Bronchial epithelial cell (primary cell): ENCODE measurements at regions not wholly inside any gene's neighbourhood (a gene's known extent, or its start where the extent isn't known, plus 50 kb on each side); places are given as distances from the start of the nearest gene placed in this dataset.

Experiments used
- DNase-seq: peaks from one replicate; pipeline ENCODE4 v3.0.0-alpha.2; 2010; ENCODE audit warnings: low read depth
- FAIRE-seq: peaks from 2 replicates; lab custom pipeline; 2011; peaks lifted over from hg19 to GRCh38; lab: Jason Lieb, UNC
- H3K27me3 ChIP-seq: 2 replicates; pipeline ENCODE4 v1.5.1; 2011; ENCODE audit warnings: low read length; ENCODE audit not compliant: control insufficient read depth, insufficient read depth
- H3K36me3 ChIP-seq: 2 replicates; pipeline ENCODE4 v1.5.1; 2011; ENCODE audit warnings: low read length; ENCODE audit not compliant: control insufficient read depth, insufficient read depth
- H3K4me3 ChIP-seq: 2 replicates; pipeline ENCODE4 v1.5.1; 2011; ENCODE audit warnings: mild to moderate bottlenecking, low read depth, low read length, control low read depth
- CTCF ChIP-seq: IDR thresholded peaks from 2 replicates; pipeline ENCODE4 v1.5.1; 2011; ENCODE audit warnings: mild to moderate bottlenecking, moderate library complexity, low read length, control low read depth, inconsistent platforms; ENCODE audit not compliant: insufficient read depth, severe bottlenecking

- DNase-seq (no peak), FAIRE-seq (no peak)
- TF ChIP-seq CTCF: no peak
- peaks cover 11% of the 10 kb centered on the region for H3K27me3 ChIP-seq
- no peaks in the 10 kb centered on the region for H3K36me3 ChIP-seq
- H3K4me3 ChIP-seq: no peak overlapping the region
These were observed 210.1 kb downstream of the TFAP2C start for GRCh38 chr20:56839222-56839621.

GRCh38 chr20:56839786-56840185 lies 210.7 kb downstream of the TFAP2C start:
- H3K36me3 ChIP-seq: no peaks in the 10 kb centered on the region
- H3K27me3 ChIP-seq: peaks cover 8% of the 10 kb centered on the region
- no peak for TF ChIP-seq CTCF
- no peak for FAIRE-seq
- H3K4me3 ChIP-seq: no peak overlapping the region
- DNase-seq: no peak

GRCh38 chr20:56840716-56841261 lies 211.7 kb downstream of the TFAP2C start:
- no peak for DNase-seq
- Histone ChIP-seq H3K4me3 (no peak overlapping the region), H3K27me3 (peaks cover 6% of the 10 kb centered on the region), H3K36me3 (no peaks in the 10 kb centered on the region)
- FAIRE-seq: no peak
- TF ChIP-seq CTCF: no peak

- FAIRE-seq (no peak), DNase-seq (no peak)
- no peak for TF ChIP-seq CTCF
- H3K36me3 ChIP-seq: no peaks in the 10 kb centered on the region
- H3K27me3 ChIP-seq: peaks cover 2% of the 10 kb centered on the region
- no peak overlapping the region for H3K4me3 ChIP-seq
These were observed 212.3 kb downstream of the TFAP2C start for GRCh38 chr20:56841346-56841908.

DNA sequence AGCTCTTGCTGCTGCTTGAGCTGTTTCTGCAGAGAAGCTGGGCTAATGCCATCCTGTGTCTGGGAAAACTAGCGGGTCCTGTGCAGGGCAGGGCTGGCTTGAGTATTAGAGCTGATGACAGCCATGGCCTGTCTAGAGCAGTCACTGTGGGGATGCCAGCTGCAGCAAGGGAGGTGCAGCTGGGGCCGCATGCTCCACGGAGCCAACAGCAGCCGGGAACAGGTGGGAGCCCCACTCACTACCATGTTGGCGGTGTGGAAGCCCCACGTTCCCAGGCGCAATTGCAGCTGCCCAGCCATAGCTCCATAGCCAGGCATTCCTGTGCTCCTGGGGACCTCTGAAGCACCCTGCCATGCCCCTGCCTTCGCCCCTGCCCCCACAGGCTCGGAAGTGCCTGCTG lies 212.9 kb downstream of the TFAP2C start:
- no peak for TF ChIP-seq CTCF
- no peak for DNase-seq
- peaks cover 1% of the 10 kb centered on the region for H3K27me3 ChIP-seq
- no peaks in the 10 kb centered on the region for H3K36me3 ChIP-seq
- H3K4me3 ChIP-seq: no peak overlapping the region
- no peak for FAIRE-seq

- Histone ChIP-seq H3K27me3 (peaks cover 1% of the 10 kb centered on the region), H3K4me3 (no peak overlapping the region), H3K36me3 (no peaks in the 10 kb centered on the region)
- FAIRE-seq (no peak), DNase-seq (no peak)
- TF ChIP-seq CTCF: no peak
These were observed 214.3 kb downstream of the TFAP2C start for GRCh38 chr20:56843386-56843785.
